LNCAP (cell line): ENCODE measurements at regions not wholly inside any gene's neighbourhood (a gene's known extent, or its start where the extent isn't known, plus 50 kb on each side); places are given as distances from the start of the nearest gene placed in this dataset.

ENCODE experiments used
- CTCF ChIP-seq: fragments of 450-650 bp; IDR thresholded peaks from 2 replicates; pipeline ENCODE4 v1.5.1; 2017; ENCODE audit warnings: mild to moderate bottlenecking

GRCh38 chr4:181976764-181977163 lies 266.4 kb upstream of the TENM3 start:
- no peak for TF ChIP-seq CTCF

GRCh38 chr4:181982437-181982836 lies 260.8 kb upstream of the TENM3 start:
- no peak for TF ChIP-seq CTCF

GRCh38 chr4:181982856-181983255 lies 260.3 kb upstream of the TENM3 start:
- no peak for TF ChIP-seq CTCF

GRCh38 chr4:181987392-181987791 lies 255.8 kb upstream of the TENM3 start:
- TF ChIP-seq CTCF = no peak

GRCh38 chr4:181989071-181989470 lies 254.1 kb upstream of the TENM3 start:
- TF ChIP-seq CTCF = no peak

GRCh38 chr4:181991369-181992108 lies 251.7 kb upstream of the TENM3 start:
- no peak for TF ChIP-seq CTCF

- TF ChIP-seq CTCF = no peak
These were observed 244.6 kb upstream of the TENM3 start for GRCh38 chr4:181998398-181999295.
